Stimulated activated CD4-positive, alpha-beta T cell treated with anti-CD3 and anti-CD28 coated beads, Interleukin-1b, Interleukin-23, amount 100 ng/mL, for 4 hours (primary cell): ENCODE measurements at regions not wholly inside any gene's neighbourhood (a gene's known extent, or its start where the extent isn't known, plus 50 kb on each side); places are given as distances from the start of the nearest gene placed in this dataset.
"Not testable (repeated sequence)": the region's sequence is repeated elsewhere in the genome, so short reads cannot be mapped to it uniquely, and the experiment has no call there.

ENCODE experiments used
- DNase-seq, 2 donors: peaks; one replicate each; pipeline ENCODE4 v3.0.0-alpha.2; 2020; ENCODE audit warnings: low read depth in 2 of 2

- no peak for DNase-seq
These were observed 276.0 kb downstream of the ADGRD1 start for GRCh38 chr12:131229426-131230339.

GRCh38 chr12:131230340-131231031 is 276.8 kb downstream of the ADGRD1 start:
- DNase-seq: no peak

- no peak for DNase-seq
These were observed 277.6 kb downstream of the ADGRD1 start for GRCh38 chr12:131231032-131231980.

- no peak for DNase-seq
These were observed 278.3 kb downstream of the ADGRD1 start for GRCh38 chr12:131232036-131232435.

- not testable (repeated sequence) for DNase-seq
These were observed 279.2 kb downstream of the ADGRD1 start for GRCh38 chr12:131232872-131233271.

- DNase-seq: not testable (repeated sequence)
These were observed 280.4 kb downstream of the ADGRD1 start for GRCh38 chr12:131233850-131234789.

GRCh38 chr12:131234841-131235271 is 281.1 kb downstream of the ADGRD1 start:
- DNase-seq: not testable (repeated sequence)

GRCh38 chr12:131235871-131236271 is 282.2 kb downstream of the ADGRD1 start:
- no peak for DNase-seq

- DNase-seq: no peak
These were observed 285.8 kb downstream of the ADGRD1 start for GRCh38 chr12:131239384-131240094.

GRCh38 chr12:131241517-131241916 is 287.8 kb downstream of the ADGRD1 start:
- DNase-seq: no peak

GRCh38 chr12:131242741-131243496 is 289.2 kb downstream of the ADGRD1 start:
- no peak for DNase-seq

- DNase-seq: not testable (repeated sequence)
These were observed 290.5 kb downstream of the ADGRD1 start for GRCh38 chr12:131244157-131244688.

- not testable (repeated sequence) for DNase-seq
These were observed 291.5 kb downstream of the ADGRD1 start for GRCh38 chr12:131245161-131245560.

- DNase-seq: no peak
These were observed 292.1 kb downstream of the ADGRD1 start for GRCh38 chr12:131245564-131246355.

- DNase-seq: not testable (repeated sequence)
These were observed 293.5 kb downstream of the ADGRD1 start for GRCh38 chr12:131247026-131247725.

- DNase-seq: not testable (repeated sequence)
These were observed 294.2 kb downstream of the ADGRD1 start for GRCh38 chr12:131247875-131248274.
